H1 (cell line): ENCODE measurements at regions not wholly inside any gene's neighbourhood (a gene's known extent, or its start where the extent isn't known, plus 50 kb on each side); places are given as distances from the start of the nearest gene placed in this dataset.

ENCODE experiments used
- ATF3 ChIP-seq: IDR thresholded peaks from 2 replicates; pipeline ENCODE4 v1.6.1; 2011; ENCODE audit warnings: low read depth, mild to moderate bottlenecking, low read length; ENCODE audit not compliant: insufficient read depth
- CHD1 ChIP-seq: IDR thresholded peaks from 2 replicates; pipeline ENCODE4 v1.6.1; 2012; ENCODE audit warnings: low read depth, low read length, improper control_type of control experiment
- CHD7 ChIP-seq: fragments of 300-600 bp; sonication (generic); IDR thresholded peaks from 2 replicates; pipeline ENCODE4 v1.7.1; 2012; ENCODE audit warnings: low read length, moderate library complexity, mild to moderate bottlenecking, inconsistent platforms; ENCODE audit not compliant: insufficient replicate concordance
- JUND ChIP-seq: IDR thresholded peaks from 2 replicates; pipeline ENCODE4 v1.6.1; 2011; ENCODE audit warnings: mild to moderate bottlenecking, improper control_type of control experiment, low read length
- KDM5A ChIP-seq: fragments of 200-600 bp; IDR thresholded peaks from 2 replicates; pipeline ENCODE4 v1.7.1; 2012; ENCODE audit warnings: mild to moderate bottlenecking, low read length, inconsistent platforms, mixed read lengths
- SP1 ChIP-seq: IDR thresholded peaks from 2 replicates; pipeline ENCODE4 v1.6.1; 2011; ENCODE audit warnings: low read depth, low read length
- SP2 ChIP-seq: IDR thresholded peaks from 2 replicates; pipeline ENCODE4 v1.6.1; 2012; ENCODE audit warnings: mild to moderate bottlenecking, low read length, inconsistent platforms
- TEAD4 ChIP-seq: IDR thresholded peaks from 2 replicates; pipeline ENCODE4 v1.6.1; 2012; ENCODE audit warnings: low read depth, low read length, inconsistent platforms, mixed read lengths
- YY1 ChIP-seq: IDR thresholded peaks from 2 replicates; pipeline ENCODE4 v1.6.1; 2011; ENCODE audit warnings: low read depth, mild to moderate bottlenecking, low read length

- TF ChIP-seq CHD7: no peak
- TF ChIP-seq SP1: no peak
- no peak for TF ChIP-seq TEAD4
- TF ChIP-seq SP2: no peak
- no peak for TF ChIP-seq YY1
- no peak for TF ChIP-seq CHD1
- no peak for TF ChIP-seq KDM5A
- no peak for TF ChIP-seq ATF3
- no peak for TF ChIP-seq JUND
Observed at GRCh38 chr12:75699251-75699650, 187.8 kb upstream of the KRR1 start (continued).
